ENCODE measurements at regions not wholly inside any gene's neighbourhood (a gene's known extent, or its start where the extent isn't known, plus 50 kb on each side); places are given as distances from the start of the nearest gene placed in this dataset.
"Not testable (repeated sequence)": the region's sequence is repeated elsewhere in the genome, so short reads cannot be mapped to it uniquely, and the experiment has no call there.

- DNase-seq: no peak
Observed at GRCh38 chr5:176748967-176749935, 61.1 kb upstream of the UNC5A start.

- no peak for DNase-seq
Observed at GRCh38 chr5:176750144-176750543, 60.2 kb upstream of the UNC5A start.

- DNase-seq: no peak
Observed at GRCh38 chr5:176754376-176754973, 55.9 kb upstream of the UNC5A start.

- DNase-seq: not testable (repeated sequence)
Observed at GRCh38 chr5:176755593-176755992, 54.8 kb upstream of the UNC5A start.

GRCh38 chr5:176757569-176757968 lies 52.8 kb upstream of the UNC5A start:
- not testable (repeated sequence) for DNase-seq
